Neuron (in vitro differentiated cells): ENCODE measurements at regions not wholly inside any gene's neighbourhood (a gene's known extent, or its start where the extent isn't known, plus 50 kb on each side); places are given as distances from the start of the nearest gene placed in this dataset.

Experiments used
- H2AFZ ChIP-seq: one replicate; pipeline ENCODE4 v1.6.1; 2013; ENCODE audit warnings: low read depth, mild to moderate bottlenecking, inconsistent platforms, low read length, moderate library complexity
- H3K27me3 ChIP-seq: one replicate; pipeline ENCODE4 v1.6.1; 2013; ENCODE audit warnings: low read length; ENCODE audit not compliant: insufficient read depth
- H3K36me3 ChIP-seq: one replicate; pipeline ENCODE4 v1.6.1; 2013; ENCODE audit warnings: low read length; ENCODE audit not compliant: insufficient read depth
- H3K4me1 ChIP-seq: one replicate; pipeline ENCODE4 v1.6.1; 2013; ENCODE audit warnings: low read length; ENCODE audit not compliant: insufficient read depth
- H3K4me3 ChIP-seq: 2 replicates; pipeline ENCODE4 v1.5.1; 2013; ENCODE audit warnings: mild to moderate bottlenecking, low read length, moderate library complexity
- H3K9me3 ChIP-seq: one replicate; pipeline ENCODE4 v1.6.1; 2013; ENCODE audit warnings: low read length

DNA sequence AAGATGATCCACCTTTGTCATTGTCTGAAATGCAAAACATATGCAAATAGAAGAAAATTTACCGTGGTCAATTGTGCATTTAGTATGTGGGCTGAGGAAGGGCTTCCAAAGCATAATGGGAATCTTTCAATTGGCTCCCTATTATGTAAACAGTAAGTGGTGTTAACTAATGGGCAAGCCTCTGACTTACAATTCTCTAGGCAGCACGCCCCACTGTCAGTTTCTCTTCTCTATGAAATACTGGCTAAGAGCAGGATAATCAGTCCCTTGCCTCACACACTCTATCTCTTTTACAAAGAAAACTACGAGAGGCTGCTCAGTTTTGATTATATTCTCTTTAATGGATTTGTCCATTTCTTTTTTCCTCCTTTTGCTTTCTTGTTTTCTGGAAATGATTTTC is 1272.6 kb downstream of the PCDH19 start:
- peaks cover 8% of the 10 kb centered on the region for H3K4me1 ChIP-seq
- peaks cover 3% of the 10 kb centered on the region for H3K27me3 ChIP-seq
- no peak overlapping the region for H3K4me3 ChIP-seq
- H3K36me3 ChIP-seq = no peaks in the 10 kb centered on the region
- H3K9me3 ChIP-seq = no peaks in the 10 kb centered on the region
- H2AFZ ChIP-seq = peak overlapping the region; percentile 54

GRCh38 chrX:99117011-99117410 is 1293.1 kb downstream of the PCDH19 start:
- Histone ChIP-seq H3K4me3 (no peak overlapping the region), H2AFZ (no peak overlapping the region), H3K27me3 (no peaks in the 10 kb centered on the region), H3K4me1 (no peaks in the 10 kb centered on the region), H3K9me3 (no peaks in the 10 kb centered on the region), H3K36me3 (no peaks in the 10 kb centered on the region)

- Histone ChIP-seq H3K4me1 (no peaks in the 10 kb centered on the region), H3K27me3 (no peaks in the 10 kb centered on the region), H3K9me3 (no peaks in the 10 kb centered on the region), H2AFZ (no peak overlapping the region), H3K4me3 (no peak overlapping the region), H3K36me3 (no peaks in the 10 kb centered on the region)
Observed at GRCh38 chrX:99095965-99096635, 1314.0 kb downstream of the PCDH19 start.

DNA sequence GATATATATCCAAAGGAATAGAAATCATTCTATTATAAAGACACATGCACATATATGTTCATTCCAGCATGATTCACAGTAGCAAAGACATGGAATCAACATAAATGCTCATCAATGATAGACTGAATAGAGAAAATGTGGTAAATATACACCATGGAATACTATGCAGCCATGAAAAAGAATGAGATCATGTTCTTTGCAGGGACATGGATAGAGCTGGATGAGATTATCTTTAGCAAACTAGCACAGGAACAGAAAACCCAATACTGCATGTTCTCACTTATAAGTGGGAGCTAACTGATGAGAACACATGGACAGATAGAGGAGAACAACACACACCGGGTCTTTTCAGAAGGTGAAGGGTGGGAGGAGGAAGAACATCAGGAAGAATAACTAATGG is 1318.6 kb downstream of the PCDH19 start:
- Histone ChIP-seq H3K4me3 (no peak overlapping the region), H3K4me1 (no peaks in the 10 kb centered on the region), H2AFZ (no peak overlapping the region), H3K9me3 (no peaks in the 10 kb centered on the region), H3K36me3 (no peaks in the 10 kb centered on the region), H3K27me3 (no peaks in the 10 kb centered on the region)

DNA sequence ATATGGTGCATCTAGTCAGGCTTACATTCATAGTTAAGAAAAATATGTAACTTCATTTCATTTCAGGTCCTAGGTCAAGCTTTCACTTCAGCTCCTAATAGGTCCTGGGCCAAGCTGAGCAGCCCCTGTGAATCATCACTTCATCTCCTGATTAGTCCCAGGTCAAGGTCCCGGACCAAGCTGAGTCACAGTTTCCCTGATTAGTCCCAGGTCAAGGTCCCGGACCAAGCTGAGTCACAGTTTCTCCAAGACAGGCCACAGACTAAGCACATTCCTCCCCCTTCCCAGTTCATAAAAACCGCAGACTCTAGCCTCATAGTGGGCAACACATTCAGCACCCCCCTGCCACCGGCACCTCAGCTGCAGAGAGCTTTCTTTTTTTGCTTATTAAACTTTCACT is 1331.8 kb downstream of the PCDH19 start:
- Histone ChIP-seq H3K4me1 (no peaks in the 10 kb centered on the region), H3K36me3 (no peaks in the 10 kb centered on the region), H3K27me3 (no peaks in the 10 kb centered on the region), H3K9me3 (no peaks in the 10 kb centered on the region), H2AFZ (no peak overlapping the region), H3K4me3 (no peak overlapping the region)

- Histone ChIP-seq H3K9me3 (no peaks in the 10 kb centered on the region), H2AFZ (no peak overlapping the region), H3K4me1 (no peaks in the 10 kb centered on the region), H3K4me3 (no peak overlapping the region), H3K36me3 (no peaks in the 10 kb centered on the region), H3K27me3 (no peaks in the 10 kb centered on the region)
Observed at GRCh38 chrX:99077099-99077498, 1333.0 kb downstream of the PCDH19 start.

DNA sequence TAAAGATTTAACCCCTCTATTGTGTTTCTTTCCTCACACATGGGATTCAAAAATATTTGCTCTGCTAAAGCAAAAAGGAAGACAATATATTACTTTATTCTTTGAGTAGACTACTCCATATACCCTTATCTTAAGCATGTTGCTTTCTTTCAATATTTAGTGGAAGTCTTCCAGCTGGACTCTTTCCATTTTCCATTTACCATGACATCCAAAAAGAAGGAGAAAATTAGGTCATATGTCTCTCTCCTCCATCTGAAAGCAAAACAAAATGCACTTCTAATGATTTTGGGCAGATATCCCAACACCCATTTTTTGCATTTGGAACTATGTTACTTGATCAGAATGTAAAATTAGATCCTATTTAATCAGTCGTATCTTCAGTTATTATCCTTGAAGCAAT is 1336.5 kb downstream of the PCDH19 start:
- Histone ChIP-seq H3K36me3 (no peaks in the 10 kb centered on the region), H3K27me3 (no peaks in the 10 kb centered on the region), H3K9me3 (no peaks in the 10 kb centered on the region), H3K4me1 (no peaks in the 10 kb centered on the region), H2AFZ (no peak overlapping the region), H3K4me3 (no peak overlapping the region)

GRCh38 chrX:99051639-99052038 is 1358.4 kb downstream of the PCDH19 start:
- Histone ChIP-seq H3K4me1 (no peaks in the 10 kb centered on the region), H2AFZ (no peak overlapping the region)

GRCh38 chrX:99033226-99033901 is 1376.7 kb downstream of the PCDH19 start:
- H3K27me3 ChIP-seq = no peaks in the 10 kb centered on the region

More at GRCh38 chrX:99051639-99052038, 1358.4 kb downstream of the PCDH19 start:
- no peaks in the 10 kb centered on the region for H3K27me3 ChIP-seq
- H3K9me3 ChIP-seq = peaks cover 2% of the 10 kb centered on the region
- no peaks in the 10 kb centered on the region for H3K36me3 ChIP-seq
- H3K4me3 ChIP-seq = no peak overlapping the region

GRCh38 chrX:99010957-99011356 is 1399.1 kb downstream of the PCDH19 start:
- Histone ChIP-seq H2AFZ (no peak overlapping the region), H3K36me3 (no peaks in the 10 kb centered on the region), H3K9me3 (no peaks in the 10 kb centered on the region), H3K4me1 (no peaks in the 10 kb centered on the region), H3K4me3 (no peak overlapping the region), H3K27me3 (no peaks in the 10 kb centered on the region)

More at GRCh38 chrX:99033226-99033901, 1376.7 kb downstream of the PCDH19 start:
- Histone ChIP-seq H2AFZ (no peak overlapping the region), H3K4me3 (no peak overlapping the region), H3K36me3 (no peaks in the 10 kb centered on the region), H3K9me3 (no peaks in the 10 kb centered on the region), H3K4me1 (no peaks in the 10 kb centered on the region)

- H3K4me1 ChIP-seq = no peaks in the 10 kb centered on the region
- no peak overlapping the region for H3K4me3 ChIP-seq
Observed at GRCh38 chrX:99001286-99001685, 1408.8 kb downstream of the PCDH19 start.

GRCh38 chrX:98962996-98963395 is 1447.1 kb downstream of the PCDH19 start:
- Histone ChIP-seq H3K4me3 (no peak overlapping the region), H2AFZ (no peak overlapping the region), H3K9me3 (no peaks in the 10 kb centered on the region), H3K4me1 (no peaks in the 10 kb centered on the region), H3K36me3 (no peaks in the 10 kb centered on the region), H3K27me3 (no peaks in the 10 kb centered on the region)

More at GRCh38 chrX:99001286-99001685, 1408.8 kb downstream of the PCDH19 start:
- Histone ChIP-seq H3K36me3 (no peaks in the 10 kb centered on the region), H3K9me3 (no peaks in the 10 kb centered on the region), H3K27me3 (no peaks in the 10 kb centered on the region), H2AFZ (no peak overlapping the region)

DNA sequence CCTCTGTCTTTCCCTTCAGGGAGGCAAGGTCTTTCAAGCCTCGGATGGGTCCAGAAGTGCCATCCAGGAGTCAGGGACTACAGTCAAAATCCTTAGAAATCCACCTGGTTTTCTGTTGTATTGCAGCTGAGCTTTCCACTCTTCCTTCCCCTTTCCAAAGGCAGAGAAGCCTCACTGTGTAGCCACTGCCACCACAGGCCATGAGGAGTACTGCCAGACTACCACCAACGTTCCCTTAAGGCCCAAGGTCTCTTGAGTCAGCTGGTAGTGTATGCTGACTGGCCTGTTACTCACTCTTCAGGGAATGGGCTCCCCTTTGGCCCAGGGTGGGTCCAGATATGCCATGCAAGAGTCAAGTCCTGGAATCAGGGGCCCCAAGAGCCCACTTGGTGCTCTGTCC is 1454.1 kb downstream of the PCDH19 start:
- Histone ChIP-seq H3K4me1 (no peaks in the 10 kb centered on the region), H2AFZ (no peak overlapping the region), H3K9me3 (no peaks in the 10 kb centered on the region), H3K4me3 (no peak overlapping the region), H3K27me3 (no peaks in the 10 kb centered on the region), H3K36me3 (no peaks in the 10 kb centered on the region)
